ENCODE measurements at regions not wholly inside any gene's neighbourhood (a gene's known extent, or its start where the extent isn't known, plus 50 kb on each side); places are given as distances from the start of the nearest gene placed in this dataset.
"Not testable (repeated sequence)": the region's sequence is repeated elsewhere in the genome, so short reads cannot be mapped to it uniquely, and the experiment has no call there.

DNA sequence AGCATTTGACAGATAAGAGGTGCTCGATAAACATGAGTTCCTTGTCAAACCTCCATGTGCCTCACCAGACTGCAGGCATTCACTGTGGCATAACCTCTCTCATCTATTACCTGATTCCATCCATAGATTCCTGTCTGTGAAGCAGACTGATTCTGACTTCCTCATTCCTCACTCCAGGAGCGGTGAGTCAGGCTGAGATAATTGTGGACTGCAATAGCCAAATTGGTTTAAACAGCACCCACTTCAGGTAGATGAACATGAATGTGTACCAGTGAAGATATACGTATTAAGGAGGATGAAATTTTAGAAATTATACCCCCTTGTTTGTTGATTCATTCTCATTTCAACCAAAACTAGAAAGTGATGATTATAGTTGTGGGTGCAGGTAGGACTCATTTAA lies 391.2 kb downstream of the HINT1 start:
- DNase-seq: no peak
- intact Hi-C loops (cut with DNase I): no loop called here
- TF ChIP-seq, protein P1, sequence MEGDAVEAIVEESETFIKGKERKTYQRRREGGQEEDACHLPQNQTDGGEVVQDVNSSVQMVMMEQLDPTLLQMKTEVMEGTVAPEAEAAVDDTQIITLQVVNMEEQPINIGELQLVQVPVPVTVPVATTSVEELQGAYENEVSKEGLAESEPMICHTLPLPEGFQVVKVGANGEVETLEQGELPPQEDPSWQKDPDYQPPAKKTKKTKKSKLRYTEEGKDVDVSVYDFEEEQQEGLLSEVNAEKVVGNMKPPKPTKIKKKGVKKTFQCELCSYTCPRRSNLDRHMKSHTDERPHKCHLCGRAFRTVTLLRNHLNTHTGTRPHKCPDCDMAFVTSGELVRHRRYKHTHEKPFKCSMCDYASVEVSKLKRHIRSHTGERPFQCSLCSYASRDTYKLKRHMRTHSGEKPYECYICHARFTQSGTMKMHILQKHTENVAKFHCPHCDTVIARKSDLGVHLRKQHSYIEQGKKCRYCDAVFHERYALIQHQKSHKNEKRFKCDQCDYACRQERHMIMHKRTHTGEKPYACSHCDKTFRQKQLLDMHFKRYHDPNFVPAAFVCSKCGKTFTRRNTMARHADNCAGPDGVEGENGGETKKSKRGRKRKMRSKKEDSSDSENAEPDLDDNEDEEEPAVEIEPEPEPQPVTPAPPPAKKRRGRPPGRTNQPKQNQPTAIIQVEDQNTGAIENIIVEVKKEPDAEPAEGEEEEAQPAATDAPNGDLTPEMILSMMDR (IDR thresholded peaks at IDR 0.05): no peak
- Histone ChIP-seq H3K4me1 (no peaks in the 10 kb centered on the region), H3K4me3 (no peak overlapping the region), H3K27me3 (no peaks in the 10 kb centered on the region), H3K9me3 (no peaks in the 10 kb centered on the region), H3K27ac (no peak overlapping the region), H3K36me3 (no peaks in the 10 kb centered on the region)
- peak in 3 of 4 donors; percentile 30 to 60 (median 38) for ATAC-seq
- WGBS, 2 donors: 18 to 29% methylated on average over 3 of the region's 3 CpGs
- no peak for FAIRE-seq

DNA sequence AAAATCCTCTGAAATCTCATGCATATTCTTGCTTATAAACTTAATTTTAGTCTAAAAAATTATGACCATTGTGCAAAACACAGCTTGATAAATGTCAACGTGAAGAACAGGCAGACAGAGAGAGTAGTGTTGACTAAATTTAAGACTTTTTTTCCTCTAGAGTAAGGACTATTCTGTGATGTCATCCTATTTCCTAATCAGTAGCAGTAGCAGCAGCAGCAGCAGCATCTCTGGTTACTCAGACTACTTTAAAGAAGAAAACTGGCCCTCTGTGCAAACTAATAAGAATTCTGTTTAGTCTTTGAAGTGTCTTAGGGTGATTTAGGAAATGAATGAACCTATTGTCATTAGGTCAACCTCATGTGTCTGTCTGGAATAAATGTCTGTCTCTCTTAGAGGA lies 403.0 kb downstream of the HINT1 start:
- Histone ChIP-seq H3K4me1 (no peaks in the 10 kb centered on the region), H3K4me3 (no peak overlapping the region), H3K36me3 (no peaks in the 10 kb centered on the region), H3K27me3 (no peaks in the 10 kb centered on the region), H3K27ac (no peak overlapping the region), H3K9me3 (no peaks in the 10 kb centered on the region)
- 28 to 29% methylated on average over 1 of the region's 1 CpG for WGBS, 2 donors
- intact Hi-C loops (cut with DNase I): no loop called here
- no peak for DNase-seq
- ATAC-seq: no peak
- TF ChIP-seq, protein P1 (IDR thresholded peaks at IDR 0.05): no peak
- no peak for FAIRE-seq

DNA sequence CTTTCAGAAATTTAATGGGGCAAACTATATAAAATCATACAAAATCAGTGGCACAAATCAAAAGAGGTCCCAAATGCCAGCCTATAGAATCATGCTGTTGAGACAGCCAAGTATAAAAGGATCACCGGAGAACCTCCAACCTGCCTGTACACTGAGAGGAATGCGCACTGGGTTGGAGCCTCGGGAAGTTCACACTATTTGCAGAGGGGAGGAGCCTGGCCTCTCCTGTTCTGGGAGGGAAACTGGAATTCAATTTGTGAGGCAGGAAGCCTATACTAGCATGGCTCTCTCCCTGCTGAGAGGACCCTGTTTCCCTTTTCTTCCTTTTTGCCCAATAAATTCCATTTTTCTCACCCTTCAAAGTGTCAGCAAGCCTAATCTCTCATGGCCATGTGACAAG lies 406.0 kb downstream of the HINT1 start:
- DNase-seq (no peak), ATAC-seq (no peak), FAIRE-seq (no peak)
- Histone ChIP-seq H3K27me3 (no peaks in the 10 kb centered on the region), H3K4me1 (no peaks in the 10 kb centered on the region), H3K4me3 (no peak overlapping the region), H3K27ac (no peak overlapping the region), H3K36me3 (no peaks in the 10 kb centered on the region), H3K9me3 (no peaks in the 10 kb centered on the region)
- TF ChIP-seq, protein P1 (IDR thresholded peaks at IDR 0.05): no peak
- intact Hi-C loops (cut with DNase I): no loop called here
- WGBS, 2 donors: 37 to 55% methylated on average over 3 of the region's 3 CpGs

DNA sequence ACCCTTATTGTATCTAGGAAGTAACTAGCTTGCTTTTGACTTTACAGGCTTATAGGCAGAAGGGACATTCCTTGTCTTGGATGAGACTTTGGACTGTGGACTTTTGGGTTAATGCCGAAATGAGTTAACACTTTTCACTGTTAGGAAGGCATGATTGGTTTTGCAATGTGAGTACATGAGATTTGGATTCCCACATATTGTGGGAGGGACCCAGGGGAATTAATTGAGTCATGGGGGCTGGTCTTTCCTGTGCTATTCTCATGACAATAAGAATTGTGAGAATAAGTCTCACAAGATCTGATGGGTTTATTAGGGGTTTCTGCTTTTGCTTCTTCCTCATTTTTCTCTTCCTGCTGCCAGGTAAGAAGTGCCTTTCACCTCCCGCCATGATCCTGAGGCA lies 417.5 kb downstream of the HINT1 start:
- intact Hi-C loops (cut with DNase I): no loop called here
- Histone ChIP-seq H3K4me1 (no peaks in the 10 kb centered on the region), H3K27me3 (peaks cover 0 to 4% (median 0%) of the 10 kb centered on the region in 4 donors), H3K4me3 (no peak overlapping the region), H3K9me3 (no peaks in the 10 kb centered on the region), H3K36me3 (no peaks in the 10 kb centered on the region), H3K27ac (no peak overlapping the region)
- ATAC-seq: no peak
- FAIRE-seq: no peak
- DNase-seq: no peak
- TF ChIP-seq, protein P1 (IDR thresholded peaks at IDR 0.05): no peak
- 55 to 86% methylated on average over 2 of the region's 2 CpGs for WGBS, 2 donors

DNA sequence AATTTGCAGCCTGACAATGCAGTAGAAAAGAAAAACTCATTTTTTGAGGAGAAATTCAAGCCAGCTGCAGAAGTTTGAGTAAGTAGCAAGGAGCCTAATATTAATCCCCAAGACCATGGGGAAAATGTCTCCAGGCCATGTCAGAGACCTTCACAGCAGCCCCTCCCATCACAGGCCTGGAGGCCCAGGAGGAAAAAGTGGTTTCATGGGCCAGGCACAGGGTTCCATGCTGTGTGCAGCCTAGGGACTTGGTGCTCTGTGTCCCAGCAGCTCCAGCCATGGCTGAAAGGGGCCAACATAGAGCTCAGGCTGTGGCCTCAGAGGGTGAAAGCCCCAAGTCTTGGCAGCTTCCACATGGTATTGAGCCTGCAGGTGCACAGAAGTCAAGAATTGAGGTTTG lies 418.4 kb downstream of the HINT1 start:
- H3K4me1 ChIP-seq; ATAC-seq; FAIRE-seq; DNase-seq; H3K9me3 ChIP-seq; H3K36me3 ChIP-seq; H3K27ac ChIP-seq; H3K27me3 ChIP-seq; intact Hi-C loops (cut with DNase I); H3K4me3 ChIP-seq: not testable (repeated sequence)

DNA sequence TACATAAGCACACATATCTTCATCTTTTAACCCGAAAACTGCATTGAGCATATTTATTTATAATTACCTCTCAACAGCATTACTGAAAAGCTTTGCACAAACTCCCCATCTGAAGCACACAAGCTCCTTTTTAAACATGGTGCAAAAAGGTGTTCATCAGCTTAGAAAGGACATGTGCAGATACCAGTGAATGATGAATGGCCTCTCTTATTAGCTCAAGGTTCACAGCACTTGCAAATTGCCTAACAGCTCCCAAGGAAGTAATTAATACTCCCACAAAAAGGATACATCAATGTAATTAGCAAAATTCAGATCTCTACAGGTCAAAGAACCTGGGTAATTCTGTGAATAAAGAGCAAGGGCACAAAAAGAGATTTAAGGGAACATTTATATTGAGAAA lies 422.0 kb downstream of the HINT1 start:
- Histone ChIP-seq H3K36me3 (no peaks in the 10 kb centered on the region), H3K27ac (no peak overlapping the region), H3K4me3 (no peak overlapping the region), H3K4me1 (no peaks in the 10 kb centered on the region), H3K27me3 (peaks cover 0 to 4% (median 0%) of the 10 kb centered on the region in 4 donors), H3K9me3 (no peaks in the 10 kb centered on the region)
- TF ChIP-seq, protein P1 (IDR thresholded peaks at IDR 0.05): no peak
- ATAC-seq (no peak), FAIRE-seq (no peak), DNase-seq (no peak)
- WGBS, 2 donors: 8 to 19% methylated on average over 1 of the region's 1 CpG
- intact Hi-C loops (cut with DNase I): no loop called here

Measured in pancreas (tissue), 10 donors.